Spleen (tissue), 7 donors: ENCODE measurements at regions not wholly inside any gene's neighbourhood (a gene's known extent, or its start where the extent isn't known, plus 50 kb on each side); places are given as distances from the start of the nearest gene placed in this dataset.

Experiments used
- POLR2AphosphoS5 ChIP-seq, 3 donors: sonication (generic); formaldehyde crosslinking; IDR thresholded peaks; one replicate each; pipeline ENCODE4 v1.5.1; 2017; ENCODE audit warnings: antibody characterized with exemption in 3 of 3
- TF ChIP-seq, protein P1 (sequence below), 11 experiments: fragments of 200-600 bp in 7 of 11; fragments of 450-650 bp in 4 of 11; sonication (generic) in 4 of 11; IDR thresholded peaks in 8 of 11; conservative IDR thresholded peaks in 3 of 11; 1 replicate in 7 of 11; 2 replicates in 4 of 11; pipeline versions ENCODE4 v1.4.0 to v1.8.0; 2016 to 2021; ENCODE audit warnings: antibody characterized with exemption in 11 of 11, inconsistent platforms in 4 of 11, mild to moderate bottlenecking in 1 of 11
- donor health status: DM: no; HTN: no; CAD: no; lungs with moderate emphysema.
- donor health status: DM: no; HTN: no; CAD: no.
- donor health status: DM: no; HTN: no; CAD: no.

DNA sequence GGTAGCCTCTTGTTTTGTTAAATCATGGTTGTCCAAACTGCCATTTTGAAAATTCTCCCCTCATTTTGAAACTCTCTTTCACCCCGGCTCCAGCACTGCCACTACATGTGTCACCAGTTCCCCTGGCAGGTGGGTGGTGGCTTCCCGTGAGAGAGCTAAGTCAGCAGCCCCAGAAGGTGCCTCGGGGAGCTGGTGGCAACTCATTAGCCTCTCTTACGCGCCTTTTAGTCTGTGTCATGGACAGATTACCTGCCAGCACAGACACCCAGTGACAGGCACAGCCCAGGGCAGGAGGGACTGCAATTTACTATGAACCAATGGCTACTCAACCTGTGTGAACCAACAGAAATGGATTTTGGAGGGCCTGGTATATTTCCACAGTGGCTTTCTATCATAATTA, 147.1 kb upstream of the SASH1 start:
- TF ChIP-seq, protein P1, sequence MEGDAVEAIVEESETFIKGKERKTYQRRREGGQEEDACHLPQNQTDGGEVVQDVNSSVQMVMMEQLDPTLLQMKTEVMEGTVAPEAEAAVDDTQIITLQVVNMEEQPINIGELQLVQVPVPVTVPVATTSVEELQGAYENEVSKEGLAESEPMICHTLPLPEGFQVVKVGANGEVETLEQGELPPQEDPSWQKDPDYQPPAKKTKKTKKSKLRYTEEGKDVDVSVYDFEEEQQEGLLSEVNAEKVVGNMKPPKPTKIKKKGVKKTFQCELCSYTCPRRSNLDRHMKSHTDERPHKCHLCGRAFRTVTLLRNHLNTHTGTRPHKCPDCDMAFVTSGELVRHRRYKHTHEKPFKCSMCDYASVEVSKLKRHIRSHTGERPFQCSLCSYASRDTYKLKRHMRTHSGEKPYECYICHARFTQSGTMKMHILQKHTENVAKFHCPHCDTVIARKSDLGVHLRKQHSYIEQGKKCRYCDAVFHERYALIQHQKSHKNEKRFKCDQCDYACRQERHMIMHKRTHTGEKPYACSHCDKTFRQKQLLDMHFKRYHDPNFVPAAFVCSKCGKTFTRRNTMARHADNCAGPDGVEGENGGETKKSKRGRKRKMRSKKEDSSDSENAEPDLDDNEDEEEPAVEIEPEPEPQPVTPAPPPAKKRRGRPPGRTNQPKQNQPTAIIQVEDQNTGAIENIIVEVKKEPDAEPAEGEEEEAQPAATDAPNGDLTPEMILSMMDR (IDR thresholded peaks at IDR 0.05 in 8 of 11, conservative IDR thresholded peaks at IDR 0.05 in 3 of 11), result no peak
- TF ChIP-seq POLR2AphosphoS5 (IDR thresholded peaks at IDR 0.05), result no peak
